ENCODE measurements at regions not wholly inside any gene's neighbourhood (a gene's known extent, or its start where the extent isn't known, plus 50 kb on each side); places are given as distances from the start of the nearest gene placed in this dataset.

GRCh38 chr5:27571681-27572080 lies 533.3 kb upstream of the CDH9 start:
- H3K36me3 ChIP-seq (ENCODE audit: control insufficient read depth, insufficient read depth, low read length): no peaks in the 10 kb centered on the region
- H3K9me3 ChIP-seq (ENCODE audit: control insufficient read depth, insufficient read depth, low read depth, low read length): no peaks in the 10 kb centered on the region
- H3K4me1 ChIP-seq (ENCODE audit: control insufficient read depth, extremely low read depth, insufficient read depth, low read length): no peaks in the 10 kb centered on the region
- no peak overlapping the region for H2AFZ ChIP-seq (ENCODE audit: low read length)
- no peaks in the 10 kb centered on the region for H3K27me3 ChIP-seq (ENCODE audit: control insufficient read depth, insufficient read depth, low read length)
- no peak overlapping the region for H3K27ac ChIP-seq (ENCODE audit: insufficient read depth, low read length)
- no peak for TF ChIP-seq CTCF (conservative IDR thresholded peaks at IDR 0.05 in 1 of 2, IDR thresholded peaks at IDR 0.05 in 1 of 2; ENCODE audit: low read depth in 1 of 2, low read length in 2 of 2)
- no peak for TF ChIP-seq EZH2 (IDR thresholded peaks at IDR 0.05; ENCODE audit: low read length, missing control alignments)
- DNase-seq (ENCODE audit: low read depth in 2 of 2): no peak
- no peaks in the 10 kb centered on the region for H4K20me1 ChIP-seq (ENCODE audit: control insufficient read depth, extremely low read depth, insufficient read depth, low read length)
- H3K79me2 ChIP-seq (ENCODE audit: control insufficient read depth, insufficient read depth, low read length): no peaks in the 10 kb centered on the region
- H3K4me3 ChIP-seq (replicated peaks in 1 of 4; ENCODE audit: control extremely low read depth in 1 of 4, insufficient read depth in 1 of 4, low read depth in 3 of 4, low read length in 4 of 4): no peak overlapping the region
- H3K9ac ChIP-seq (ENCODE audit: insufficient read depth, low read length): no peak overlapping the region
- H3K4me2 ChIP-seq (ENCODE audit: extremely low read depth, insufficient read depth, low read length): no peak overlapping the region

GRCh38 chr5:27568811-27569210 lies 530.4 kb upstream of the CDH9 start:
- peak in 1 of 2 donors; percentile 16 for DNase-seq (ENCODE audit: low read depth in 2 of 2)
- H3K36me3 ChIP-seq (ENCODE audit: control insufficient read depth, insufficient read depth, low read length): no peaks in the 10 kb centered on the region
- no peak overlapping the region for H2AFZ ChIP-seq (ENCODE audit: low read length)
- no peaks in the 10 kb centered on the region for H4K20me1 ChIP-seq (ENCODE audit: control insufficient read depth, extremely low read depth, insufficient read depth, low read length)
- TF ChIP-seq CTCF (conservative IDR thresholded peaks at IDR 0.05 in 1 of 2, IDR thresholded peaks at IDR 0.05 in 1 of 2; ENCODE audit: low read depth in 1 of 2, low read length in 2 of 2): no peak
- no peak overlapping the region for H3K4me3 ChIP-seq (replicated peaks in 1 of 4; ENCODE audit: control extremely low read depth in 1 of 4, insufficient read depth in 1 of 4, low read depth in 3 of 4, low read length in 4 of 4)
- H3K4me2 ChIP-seq (ENCODE audit: extremely low read depth, insufficient read depth, low read length): no peak overlapping the region
- no peaks in the 10 kb centered on the region for H3K4me1 ChIP-seq (ENCODE audit: control insufficient read depth, extremely low read depth, insufficient read depth, low read length)
- H3K9ac ChIP-seq (ENCODE audit: insufficient read depth, low read length): no peak overlapping the region
- no peaks in the 10 kb centered on the region for H3K79me2 ChIP-seq (ENCODE audit: control insufficient read depth, insufficient read depth, low read length)
- no peaks in the 10 kb centered on the region for H3K27me3 ChIP-seq (ENCODE audit: control insufficient read depth, insufficient read depth, low read length)
- H3K9me3 ChIP-seq (ENCODE audit: control insufficient read depth, insufficient read depth, low read depth, low read length): no peaks in the 10 kb centered on the region
- H3K27ac ChIP-seq (ENCODE audit: insufficient read depth, low read length): no peak overlapping the region

GRCh38 chr5:27561408-27561807 lies 523.0 kb upstream of the CDH9 start:
- no peak overlapping the region for H3K9ac ChIP-seq (ENCODE audit: insufficient read depth, low read length)
- H3K4me2 ChIP-seq (ENCODE audit: extremely low read depth, insufficient read depth, low read length): no peak overlapping the region

More at GRCh38 chr5:27561408-27561807, 523.0 kb upstream of the CDH9 start:
- H3K27ac ChIP-seq (ENCODE audit: insufficient read depth, low read length): no peak overlapping the region
- H3K4me3 ChIP-seq (replicated peaks in 1 of 4; ENCODE audit: control extremely low read depth in 1 of 4, insufficient read depth in 1 of 4, low read depth in 3 of 4, low read length in 4 of 4): no peak overlapping the region
- H2AFZ ChIP-seq (ENCODE audit: low read length): no peak overlapping the region
- no peaks in the 10 kb centered on the region for H3K9me3 ChIP-seq (ENCODE audit: control insufficient read depth, insufficient read depth, low read depth, low read length)
- DNase-seq (ENCODE audit: low read depth in 2 of 2): no peak
- H4K20me1 ChIP-seq (ENCODE audit: control insufficient read depth, extremely low read depth, insufficient read depth, low read length): no peaks in the 10 kb centered on the region
- no peaks in the 10 kb centered on the region for H3K27me3 ChIP-seq (ENCODE audit: control insufficient read depth, insufficient read depth, low read length)
- H3K36me3 ChIP-seq (ENCODE audit: control insufficient read depth, insufficient read depth, low read length): no peaks in the 10 kb centered on the region
- H3K79me2 ChIP-seq (ENCODE audit: control insufficient read depth, insufficient read depth, low read length): no peaks in the 10 kb centered on the region
- no peaks in the 10 kb centered on the region for H3K4me1 ChIP-seq (ENCODE audit: control insufficient read depth, extremely low read depth, insufficient read depth, low read length)
- TF ChIP-seq EZH2 (IDR thresholded peaks at IDR 0.05; ENCODE audit: low read length, missing control alignments) (no peak), CTCF (conservative IDR thresholded peaks at IDR 0.05 in 1 of 2, IDR thresholded peaks at IDR 0.05 in 1 of 2; ENCODE audit: low read depth in 1 of 2, low read length in 2 of 2) (no peak)

All from fibroblast of lung (primary cell).